ENCODE measurements at regions not wholly inside any gene's neighbourhood (a gene's known extent, or its start where the extent isn't known, plus 50 kb on each side); places are given as distances from the start of the nearest gene placed in this dataset.

DNA sequence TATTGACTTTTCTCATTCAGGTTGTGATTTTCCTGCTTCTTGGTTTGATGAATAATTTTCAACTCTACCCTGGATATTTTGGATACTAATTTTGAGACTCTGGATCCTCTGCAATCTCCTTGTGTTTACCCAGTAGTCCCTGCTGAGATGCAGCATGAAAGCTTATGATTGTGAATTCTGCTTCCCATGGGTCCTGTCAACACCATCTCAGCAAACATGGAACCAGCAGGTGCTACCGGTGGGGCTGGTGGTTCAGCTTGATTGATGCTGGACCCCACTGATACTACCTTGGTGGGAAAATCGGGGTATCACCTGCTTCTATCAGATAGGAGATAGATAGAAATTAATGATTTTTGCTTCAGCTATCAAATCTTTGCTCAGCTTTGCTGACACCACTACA, 81.1 kb downstream of the SOWAHC start:
- Histone ChIP-seq H4K20me1 (ENCODE audit: insufficient read depth, low read length, poor library complexity, severe bottlenecking) (no peaks in the 10 kb centered on the region), H3K9me3 (ENCODE audit: insufficient read depth, low read depth, low read length) (no peaks in the 10 kb centered on the region), H3K79me2 (ENCODE audit: insufficient read depth, low read length) (no peaks in the 10 kb centered on the region), H3F3A (ENCODE audit: low read depth) (no peaks in the 10 kb centered on the region), H3K4me3 (ENCODE audit: low read length, poor library complexity, severe bottlenecking) (no peak overlapping the region), H2AFZ (ENCODE audit: low read length) (no peak overlapping the region), H3K4me2 (ENCODE audit: low read depth, low read length, poor library complexity, severe bottlenecking) (no peak overlapping the region), H3K9me2 (replicated peaks; ENCODE audit: low read depth, low read length) (no peaks in the 10 kb centered on the region), H3K36me3 (ENCODE audit: insufficient read depth, low read length) (no peaks in the 10 kb centered on the region), H3K27me3 (ENCODE audit: insufficient read depth, low read length, poor library complexity, severe bottlenecking) (no peaks in the 10 kb centered on the region), H3K4me1 (ENCODE audit: insufficient read depth, low read length, poor library complexity, severe bottlenecking) (no peaks in the 10 kb centered on the region), H3K9ac (ENCODE audit: low read depth, low read length, poor library complexity, severe bottlenecking) (no peak overlapping the region)
- TF ChIP-seq CTCF (conservative IDR thresholded peaks at IDR 0.05; ENCODE audit: low read length) = no peak
- TF ChIP-seq EZH2phosphoT487 (IDR thresholded peaks at IDR 0.05; ENCODE audit: borderline replicate concordance) = no peak

DNA sequence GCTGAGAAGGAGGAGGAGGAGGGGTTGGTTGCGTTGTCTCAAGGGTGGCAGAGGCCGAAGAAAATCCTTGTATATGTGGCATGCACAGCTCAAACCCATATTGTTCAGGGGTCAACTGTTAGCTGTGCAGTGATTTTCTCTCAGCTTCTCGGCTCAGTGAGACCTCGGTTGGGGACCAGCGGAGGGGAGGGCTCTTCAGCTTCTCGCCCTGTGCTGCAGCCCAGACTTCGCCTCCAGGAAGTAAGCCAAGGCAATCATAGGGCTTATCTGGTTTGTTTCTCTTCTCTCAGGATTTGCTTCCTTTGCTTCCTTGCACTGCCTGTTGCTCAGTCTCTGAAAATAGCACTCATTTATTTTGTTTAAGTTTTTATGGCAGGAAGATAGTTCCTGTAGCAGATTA, 85.5 kb downstream of the SOWAHC start:
- no peaks in the 10 kb centered on the region for H3K79me2 ChIP-seq (ENCODE audit: insufficient read depth, low read length)
- no peak overlapping the region for H2AFZ ChIP-seq (ENCODE audit: low read length)
- H3K4me2 ChIP-seq (ENCODE audit: low read depth, low read length, poor library complexity, severe bottlenecking) = no peak overlapping the region
- no peak overlapping the region for H3K9ac ChIP-seq (ENCODE audit: low read depth, low read length, poor library complexity, severe bottlenecking)
- no peak for TF ChIP-seq CTCF (conservative IDR thresholded peaks at IDR 0.05; ENCODE audit: low read length)
- no peak for TF ChIP-seq EZH2phosphoT487 (IDR thresholded peaks at IDR 0.05; ENCODE audit: borderline replicate concordance)
- H3K27me3 ChIP-seq (ENCODE audit: insufficient read depth, low read length, poor library complexity, severe bottlenecking) = no peaks in the 10 kb centered on the region
- H4K20me1 ChIP-seq (ENCODE audit: insufficient read depth, low read length, poor library complexity, severe bottlenecking) = no peaks in the 10 kb centered on the region
- H3F3A ChIP-seq (ENCODE audit: low read depth) = no peaks in the 10 kb centered on the region
- H3K36me3 ChIP-seq (ENCODE audit: insufficient read depth, low read length) = no peaks in the 10 kb centered on the region
- no peaks in the 10 kb centered on the region for H3K9me3 ChIP-seq (ENCODE audit: insufficient read depth, low read depth, low read length)
- no peak overlapping the region for H3K4me3 ChIP-seq (ENCODE audit: low read length, poor library complexity, severe bottlenecking)
- H3K4me1 ChIP-seq (ENCODE audit: insufficient read depth, low read length, poor library complexity, severe bottlenecking) = peaks cover 6% of the 10 kb centered on the region
- no peaks in the 10 kb centered on the region for H3K9me2 ChIP-seq (replicated peaks; ENCODE audit: low read depth, low read length)

GRCh38 chr2:109700680-109701274, 86.6 kb downstream of the SOWAHC start:
- Histone ChIP-seq H3K4me3 (ENCODE audit: low read length, poor library complexity, severe bottlenecking) (no peak overlapping the region), H3K9me2 (replicated peaks; ENCODE audit: low read depth, low read length) (no peaks in the 10 kb centered on the region), H3K79me2 (ENCODE audit: insufficient read depth, low read length) (no peaks in the 10 kb centered on the region), H3K36me3 (ENCODE audit: insufficient read depth, low read length) (no peaks in the 10 kb centered on the region), H3K4me1 (ENCODE audit: insufficient read depth, low read length, poor library complexity, severe bottlenecking) (peaks cover 6% of the 10 kb centered on the region), H3K9me3 (ENCODE audit: insufficient read depth, low read depth, low read length) (no peaks in the 10 kb centered on the region), H3K27me3 (ENCODE audit: insufficient read depth, low read length, poor library complexity, severe bottlenecking) (no peaks in the 10 kb centered on the region), H3K4me2 (ENCODE audit: low read depth, low read length, poor library complexity, severe bottlenecking) (no peak overlapping the region), H2AFZ (ENCODE audit: low read length) (no peak overlapping the region), H3K9ac (ENCODE audit: low read depth, low read length, poor library complexity, severe bottlenecking) (no peak overlapping the region), H3F3A (ENCODE audit: low read depth) (no peaks in the 10 kb centered on the region), H4K20me1 (ENCODE audit: insufficient read depth, low read length, poor library complexity, severe bottlenecking) (no peaks in the 10 kb centered on the region)
- TF ChIP-seq CTCF (conservative IDR thresholded peaks at IDR 0.05; ENCODE audit: low read length) = no peak
- TF ChIP-seq EZH2phosphoT487 (IDR thresholded peaks at IDR 0.05; ENCODE audit: borderline replicate concordance) = no peak

Measured in Loucy (cell line).